Brain microvascular endothelial cell (primary cell): ENCODE measurements at regions not wholly inside any gene's neighbourhood (a gene's known extent, or its start where the extent isn't known, plus 50 kb on each side); places are given as distances from the start of the nearest gene placed in this dataset.

Source experiments
- DNase-seq: peaks from one replicate; pipeline ENCODE4 v3.0.0-alpha.2; 2020
- H3K27ac ChIP-seq: fragments of 250-450 bp; sonication (Bioruptor Pico); 2 replicates; pipeline ENCODE4 v1.5.1; 2020; ENCODE audit warnings: mild to moderate bottlenecking, moderate library complexity
- H3K27me3 ChIP-seq: fragments of 250-450 bp; sonication (Bioruptor Pico); replicated peaks from 2 replicates; pipeline ENCODE4 v1.5.1; 2020; ENCODE audit warnings: mild to moderate bottlenecking
- H3K36me3 ChIP-seq: fragments of 250-450 bp; sonication (Bioruptor Pico); replicated peaks from 2 replicates; pipeline ENCODE4 v1.5.1; 2020; ENCODE audit warnings: mild to moderate bottlenecking
- H3K4me3 ChIP-seq: 2 replicates; pipeline ENCODE4 v1.5.1; 2011; ENCODE audit warnings: low read depth, mild to moderate bottlenecking, control low read depth, low read length, moderate library complexity
- CTCF ChIP-seq: IDR thresholded peaks from 2 replicates; pipeline ENCODE4 v1.5.1; 2011; ENCODE audit warnings: low read depth, mild to moderate bottlenecking, moderate library complexity, low read length, control low read depth, inconsistent platforms; ENCODE audit errors: missing control alignments
- in situ Hi-C: cut with HindIII; loops from 2 replicates; pipeline ENCODE4 v1.10.0; 2017; ENCODE audit warnings: low sequenced_read_pairs, low pct_ligation_motif_present

GRCh38 chr6:18752278-18753068 is 365.3 kb downstream of the RNF144B start:
- no peak for DNase-seq
- no peak for TF ChIP-seq CTCF
- H3K4me3 ChIP-seq = no peak overlapping the region

DNA sequence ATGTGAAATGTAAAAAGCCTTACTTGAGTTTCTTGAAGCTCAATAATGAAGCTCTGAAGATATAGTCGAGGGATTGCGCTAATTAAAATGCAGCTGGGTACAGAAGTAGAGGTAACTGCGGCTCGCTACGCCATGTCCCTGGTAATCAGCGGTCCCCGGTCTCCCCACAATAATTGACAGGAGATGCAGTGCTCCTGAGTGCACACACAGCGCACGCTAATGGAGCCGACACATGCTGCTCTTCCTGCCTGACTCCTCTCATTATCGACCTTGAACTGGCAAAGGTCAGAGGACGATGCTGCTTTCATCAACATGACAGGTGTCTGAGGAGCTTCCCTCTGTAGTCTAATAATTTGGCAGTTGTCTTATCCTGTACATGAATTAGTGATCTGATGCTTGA is 365.9 kb downstream of the RNF144B start:
- in situ Hi-C loops = no loop called here
- no peak for TF ChIP-seq CTCF
- H3K4me3 ChIP-seq = no peak overlapping the region
- H3K36me3 ChIP-seq = no peaks in the 10 kb centered on the region
- H3K27me3 ChIP-seq = no peaks in the 10 kb centered on the region
- no peak overlapping the region for H3K27ac ChIP-seq
- DNase-seq = no peak

More at GRCh38 chr6:18752278-18753068, 365.3 kb downstream of the RNF144B start:
- Histone ChIP-seq H3K36me3 (no peaks in the 10 kb centered on the region), H3K27ac (no peak overlapping the region), H3K27me3 (no peaks in the 10 kb centered on the region)
- in situ Hi-C loops = no loop called here

DNA sequence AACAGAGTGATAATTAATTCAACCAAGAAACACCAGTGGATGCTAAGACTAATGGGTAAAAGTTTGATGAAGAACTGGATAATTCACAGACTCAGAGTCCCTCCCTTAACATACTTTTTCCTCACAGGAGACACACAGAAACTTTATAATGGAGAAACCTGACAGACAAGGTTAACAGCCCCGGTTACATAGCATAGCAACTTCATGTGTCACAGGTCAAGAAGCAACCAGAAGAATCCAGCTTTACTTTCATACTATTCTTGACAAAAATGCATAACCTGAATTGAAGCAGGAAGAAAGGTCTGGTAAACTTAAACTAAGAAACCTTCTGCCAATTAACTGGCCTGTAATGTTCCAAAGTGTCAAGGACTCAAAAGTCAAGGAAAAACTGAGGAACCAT is 375.9 kb downstream of the RNF144B start:
- H3K36me3 ChIP-seq = no peaks in the 10 kb centered on the region
- TF ChIP-seq CTCF = no peak
- no peak overlapping the region for H3K4me3 ChIP-seq
- in situ Hi-C loops = no loop called here
- DNase-seq = no peak
- H3K27ac ChIP-seq = no peak overlapping the region
- no peaks in the 10 kb centered on the region for H3K27me3 ChIP-seq

GRCh38 chr6:18784794-18785193 is 397.6 kb downstream of the RNF144B start:
- no peak for DNase-seq
- no peak overlapping the region for H3K4me3 ChIP-seq
- TF ChIP-seq CTCF = no peak

GRCh38 chr6:18785810-18786490 is 398.8 kb downstream of the RNF144B start:
- in situ Hi-C loops = no loop called here
- Histone ChIP-seq H3K27ac (no peak overlapping the region), H3K4me3 (no peak overlapping the region), H3K36me3 (no peaks in the 10 kb centered on the region), H3K27me3 (no peaks in the 10 kb centered on the region)
- TF ChIP-seq CTCF = no peak
- no peak for DNase-seq

More at GRCh38 chr6:18784794-18785193, 397.6 kb downstream of the RNF144B start:
- in situ Hi-C loops = no loop called here
- Histone ChIP-seq H3K27me3 (no peaks in the 10 kb centered on the region), H3K27ac (no peak overlapping the region), H3K36me3 (no peaks in the 10 kb centered on the region)

DNA sequence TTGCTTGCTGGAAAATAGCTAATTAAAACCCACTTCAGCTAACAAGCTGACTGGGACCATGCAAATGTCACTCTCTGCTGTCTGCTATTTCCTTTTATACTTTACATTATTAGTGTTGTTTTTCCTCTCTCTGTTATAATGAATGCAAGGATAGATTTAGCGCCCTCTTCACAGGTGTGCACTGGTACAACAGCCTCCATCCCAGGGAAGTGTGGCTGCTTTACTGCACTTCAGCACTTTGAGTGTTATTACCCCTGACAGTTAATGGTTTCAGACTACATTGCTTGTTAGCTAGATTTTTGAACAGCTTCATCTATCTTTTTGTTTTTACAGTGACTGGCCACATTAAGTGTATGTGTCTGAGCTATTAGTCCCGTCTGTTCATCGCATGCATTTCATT is 405.7 kb downstream of the RNF144B start:
- Histone ChIP-seq H3K4me3 (no peak overlapping the region), H3K27me3 (no peaks in the 10 kb centered on the region), H3K36me3 (no peaks in the 10 kb centered on the region), H3K27ac (no peak overlapping the region)
- no peak for TF ChIP-seq CTCF
- in situ Hi-C loops = no loop called here
- no peak for DNase-seq
